Heart left ventricle (tissue), 16 donors: ENCODE measurements at regions not wholly inside any gene's neighbourhood (a gene's known extent, or its start where the extent isn't known, plus 50 kb on each side); places are given as distances from the start of the nearest gene placed in this dataset.

Experiments used
- ATAC-seq, 4 donors: fragments of 200-7000 bp; cut with Tn5 transposase; one replicate each; pipeline ENCODE4 v1.9.1; 2020 to 2022; ENCODE audit warnings: moderate library complexity in 4 of 4, mild to moderate bottlenecking in 3 of 4, moderate number of reproducible peaks in 1 of 4
- DNase-seq, 5 donors: peaks; one replicate each; pipeline ENCODE4 v3.0.0-alpha.2; 2020
- H3K27ac ChIP-seq, 12 donors: fragments of 200-600 bp; sonication (generic) in 4 of 12; one replicate each; pipeline versions ENCODE4 v1.5.0 to v1.8.0; 2016 to 2022; ENCODE audit warnings: mild to moderate bottlenecking in 2 of 12
- H3K27me3 ChIP-seq, 9 donors: fragments of 200-600 bp; sonication (generic) in 2 of 9; one replicate each; pipeline versions ENCODE4 v1.5.1 to v1.8.0; 2016 to 2022; ENCODE audit warnings: mild to moderate bottlenecking in 3 of 9
- H3K36me3 ChIP-seq, 9 donors: fragments of 200-600 bp; sonication (generic) in 2 of 9; one replicate each; pipeline versions ENCODE4 v1.5.0 to v1.8.0; 2018 to 2022; ENCODE audit warnings: mild to moderate bottlenecking in 2 of 9
- H3K4me1 ChIP-seq, 12 donors: fragments of 200-600 bp; sonication (generic) in 4 of 12; one replicate each; pipeline versions ENCODE4 v1.5.0 to v1.8.0; 2016 to 2022; ENCODE audit warnings: mild to moderate bottlenecking in 3 of 12
- H3K4me3 ChIP-seq, 12 donors: fragments of 200-600 bp; sonication (generic) in 4 of 12; one replicate each; pipeline versions ENCODE4 v1.5.0 to v1.8.0; 2017 to 2022; ENCODE audit warnings: mild to moderate bottlenecking in 9 of 12, moderate library complexity in 4 of 12
- H3K9me3 ChIP-seq, 12 donors: fragments of 200-600 bp; sonication (generic) in 4 of 12; one replicate each; pipeline versions ENCODE4 v1.5.0 to v1.8.0; 2016 to 2022; ENCODE audit warnings: mild to moderate bottlenecking in 1 of 12
- CTCF ChIP-seq, 12 donors: fragments of 200-600 bp; sonication (generic) in 4 of 12; IDR thresholded peaks; one replicate each; pipeline versions ENCODE4 v1.5.0 to v1.8.0; 2018 to 2022; ENCODE audit warnings: antibody characterized with exemption in 12 of 12, mild to moderate bottlenecking in 5 of 12
- POLR2A ChIP-seq, 2 donors: fragments of 450-650 bp; IDR thresholded peaks; one replicate each; pipeline ENCODE4 v1.6.1; 2017; ENCODE audit warnings: antibody characterized with exemption in 2 of 2, mild to moderate bottlenecking in 2 of 2, moderate library complexity in 2 of 2
- WGBS, 4 donors: extraction: QIAGEN DNeasy Blood & Tissue Kit in 2 of 4; methylation state at CpG; one replicate each; pipeline versions ENCODE4 v1.1.5 to v1.1.7; 2013 to 2018; 5-methylcytosine and 5-hydroxymethylcytosine counted together
- intact Hi-C, 10 donors: fragments of 100-400 bp; cut with DNase I; formaldehyde crosslinking; loops; one replicate each; pipeline versions ENCODE4 v1.11.1 to v1.14.2; 2022
- donor health status: ischemic (EF 13 %, LVEDD 7.1; RV severe dilation, severe dysfunction).
- donor health status: healthy with polysubstance abuse.
- donor health status: DM: no; HTN: yes; CAD: no.
- donor health status: DM: no; HTN: no; CAD: no.
- donor health status: ischemic (EF 25% LVEDD 6.9; RV normal size, moderate dysfunction).
- donor health status: ischemic (EF 25% LVEDD 5.7; RV mildly dilated, moderate dysfunction).
- donor health status: healthy.
- donor health status: DM: yes; HTN: yes; CAD: no.
- donor health status: ischemic (EF 35%, LVEDD 5.7; RV mildly dilated, moderate dysfunction).
- donor health status: nonischemic (EF 11% LVEDD 7.7; RV severe dilation, severe dysfunction).
- donor health status: DM: yes; HTN: yes; CAD: no.
- donor health status: PGD.
- donor health status: ischemic (EF 29% LVEDD 5.4; RV normal size, mild dysfunction).
- donor health status: nonischemic (EF 23%, LVEDD 6.1; RV moderate dilation, normal function).

GRCh38 chrX:9383655-9384054 is 81.2 kb upstream of the TBL1X start:
- ATAC-seq: no peak
- intact Hi-C loops: no loop called here
- Histone ChIP-seq H3K27ac (no peak overlapping the region), H3K36me3 (no peaks in the 10 kb centered on the region), H3K27me3 (peaks cover 0 to 36% (median 0%) of the 10 kb centered on the region in 9 donors), H3K9me3 (peaks cover 0 to 5% (median 0%) of the 10 kb centered on the region in 12 donors), H3K4me1 (peaks cover 0 to 10% (median 0%) of the 10 kb centered on the region in 12 donors), H3K4me3 (no peak overlapping the region)
- DNase-seq: no peak
- TF ChIP-seq CTCF (IDR thresholded peaks at IDR 0.05): no peak
- no peak for TF ChIP-seq POLR2A (IDR thresholded peaks at IDR 0.05)

GRCh38 chrX:9388450-9388849 is 76.4 kb upstream of the TBL1X start:
- WGBS, 4 donors: 69 to 88% (median 79%) methylated on average over 1 of the region's 1 CpG
- peaks cover 0 to 5% (median 0%) of the 10 kb centered on the region in 12 donors for H3K9me3 ChIP-seq
- no peak overlapping the region for H3K27ac ChIP-seq
- TF ChIP-seq POLR2A (IDR thresholded peaks at IDR 0.05) (no peak), CTCF (IDR thresholded peaks at IDR 0.05) (no peak)
- intact Hi-C loops: no loop called here
- DNase-seq (no peak), ATAC-seq (no peak)
- H3K36me3 ChIP-seq: no peaks in the 10 kb centered on the region
- H3K4me1 ChIP-seq: no peaks in the 10 kb centered on the region
- H3K27me3 ChIP-seq: peaks cover 0 to 28% (median 0%) of the 10 kb centered on the region in 9 donors
- no peak overlapping the region for H3K4me3 ChIP-seq

- H3K27me3 ChIP-seq: peaks cover 0 to 21% (median 0%) of the 10 kb centered on the region in 9 donors
- WGBS, 4 donors: 83 to 100% (median 93%) methylated on average over 1 of the region's 1 CpG
- H3K36me3 ChIP-seq: no peaks in the 10 kb centered on the region
- H3K4me3 ChIP-seq: no peak overlapping the region
- TF ChIP-seq CTCF (IDR thresholded peaks at IDR 0.05): no peak
- TF ChIP-seq POLR2A (IDR thresholded peaks at IDR 0.05): no peak
- ATAC-seq: no peak
- H3K9me3 ChIP-seq: peaks cover 0 to 3% (median 0%) of the 10 kb centered on the region in 12 donors
- H3K4me1 ChIP-seq: no peaks in the 10 kb centered on the region
- no peak overlapping the region for H3K27ac ChIP-seq
- no peak for DNase-seq
- intact Hi-C loops: no loop called here
These were observed 74.7 kb upstream of the TBL1X start for GRCh38 chrX:9390121-9390520.

- H3K27ac ChIP-seq: no peak overlapping the region
- TF ChIP-seq POLR2A (IDR thresholded peaks at IDR 0.05) (no peak), CTCF (IDR thresholded peaks at IDR 0.05) (no peak)
- 77 to 85% (median 82%) methylated on average over 8 of the region's 8 CpGs for WGBS, 4 donors
- no peak overlapping the region for H3K4me3 ChIP-seq
- no peaks in the 10 kb centered on the region for H3K4me1 ChIP-seq
- no peaks in the 10 kb centered on the region for H3K36me3 ChIP-seq
- H3K9me3 ChIP-seq: peaks cover 0 to 3% (median 0%) of the 10 kb centered on the region in 12 donors
- intact Hi-C loops: no loop called here
- ATAC-seq: no peak
- DNase-seq: no peak
- H3K27me3 ChIP-seq: peaks cover 0 to 20% (median 0%) of the 10 kb centered on the region in 9 donors
These were observed 74.0 kb upstream of the TBL1X start for GRCh38 chrX:9390693-9391368.
